Endothelial cell of umbilical vein (primary cell): ENCODE measurements at regions not wholly inside any gene's neighbourhood (a gene's known extent, or its start where the extent isn't known, plus 50 kb on each side); places are given as distances from the start of the nearest gene placed in this dataset.

Source experiments
- BruUV-seq: library from RNA; stranded (reverse); fragments of 400-500 nt; replicated peaks from 2 replicates; lab custom pipeline; 2021; lab: Mats Ljungman, UMichigan
- CTCF ChIA-PET: fragments of 300-600, 350-600 bp; sonication (Branson Sonifier 250); formaldehyde crosslinking; loops from one replicate; lab custom pipeline; 2021; ENCODE audit warnings: antibody characterized with exemption, inconsistent platforms; lab: Charles Lee
- POLR2A ChIA-PET: fragments of 300-600, 350-600 bp; sonication (Branson Sonifier 250); formaldehyde crosslinking; loops from one replicate; lab custom pipeline; 2021; ENCODE audit warnings: antibody characterized with exemption, inconsistent platforms; lab: Charles Lee
- DNase-seq: peaks from one replicate; pipeline ENCODE4 v3.0.0-alpha.2; 2011; ENCODE audit warnings: low read depth, low spot score
- FAIRE-seq: peaks from 2 replicates; lab custom pipeline; 2011; peaks lifted over from hg19 to GRCh38; lab: Jason Lieb, UNC
- H2AFZ ChIP-seq: 2 replicates; pipeline ENCODE4 v1.6.0; 2012; ENCODE audit warnings: low read depth, low read length, control low read depth, inconsistent platforms
- H3K27ac ChIP-seq: 2 replicates; pipeline ENCODE4 v1.5.1; 2011; ENCODE audit warnings: low read depth, mild to moderate bottlenecking, control low read depth, low read length, moderate library complexity; ENCODE audit not compliant: insufficient read depth
- H3K27me3 ChIP-seq, 2 experiments: 2 replicates each; pipeline versions ENCODE4 v1.6.0 to v1.6.1; 2011; ENCODE audit warnings: low read length in 2 of 2, mixed read lengths in 1 of 2; ENCODE audit not compliant: control insufficient read depth in 2 of 2, insufficient read depth in 2 of 2
- H3K36me3 ChIP-seq, 2 experiments: 2 replicates in 1 of 2; 3 replicates in 1 of 2; pipeline ENCODE4 v1.5.1; 2011; ENCODE audit warnings: low read length in 2 of 2, mild to moderate bottlenecking in 1 of 2, moderate library complexity in 1 of 2; ENCODE audit not compliant: control insufficient read depth in 2 of 2, insufficient read depth in 2 of 2; ENCODE audit errors: extremely low read depth in 1 of 2
- H3K4me1 ChIP-seq: 3 replicates; pipeline ENCODE4 v1.5.1; 2011; ENCODE audit warnings: mild to moderate bottlenecking, low read length; ENCODE audit not compliant: control insufficient read depth, insufficient read depth; ENCODE audit errors: extremely low read depth
- H3K4me2 ChIP-seq: 2 replicates; pipeline ENCODE4 v1.6.1; 2011; ENCODE audit warnings: low read length, control low read depth, mixed read lengths; ENCODE audit not compliant: insufficient read depth
- H3K4me3 ChIP-seq, 3 experiments: fragments of 200-600 bp in 1 of 3; sonication (generic), shearing (Covaris generic) in 1 of 3; replicated peaks in 1 of 3; 2 replicates each; pipeline ENCODE4 v1.5.1; 2011 to 2016; ENCODE audit warnings: control low read depth in 3 of 3, low read length in 3 of 3, mild to moderate bottlenecking in 2 of 3, inconsistent platforms in 1 of 3, low read depth in 1 of 3, moderate library complexity in 1 of 3; ENCODE audit not compliant: insufficient read depth in 1 of 3
- H3K79me2 ChIP-seq: 2 replicates; pipeline ENCODE4 v1.6.0; 2012; ENCODE audit warnings: low read length, inconsistent platforms; ENCODE audit not compliant: control insufficient read depth, insufficient read depth
- H3K9ac ChIP-seq: replicated peaks from 2 replicates; pipeline ENCODE3; 2011; ENCODE audit warnings: low read length, control low read depth; ENCODE audit not compliant: insufficient read depth; ENCODE audit errors: extremely low read depth
- H3K9me1 ChIP-seq: replicated peaks from 3 replicates; pipeline ENCODE4 v1.6.0; 2011; ENCODE audit warnings: mild to moderate bottlenecking, low read length; ENCODE audit not compliant: control insufficient read depth, insufficient read depth; ENCODE audit errors: extremely low read depth
- H3K9me3 ChIP-seq: replicated peaks from 2 replicates; pipeline ENCODE4 v1.5.1; 2012; ENCODE audit warnings: low read length, inconsistent platforms; ENCODE audit not compliant: control insufficient read depth, insufficient read depth
- H4K20me1 ChIP-seq: replicated peaks from 2 replicates; pipeline ENCODE3; 2011; ENCODE audit warnings: mild to moderate bottlenecking, low read length; ENCODE audit not compliant: control insufficient read depth, insufficient read depth; ENCODE audit errors: extremely low read depth
- CTCF ChIP-seq, 2 donors: IDR thresholded peaks; 1 replicate in 1 of 2; 2 replicates in 1 of 2; pipeline ENCODE4 v1.5.1; 2011; ENCODE audit warnings: low read length in 2 of 2, mild to moderate bottlenecking in 2 of 2, moderate library complexity in 2 of 2, control low read depth in 1 of 2, inconsistent platforms in 1 of 2, low read depth in 1 of 2; ENCODE audit not compliant: insufficient read depth in 1 of 2; ENCODE audit errors: extremely low read depth in 1 of 2
- EZH2 ChIP-seq: IDR thresholded peaks from 2 replicates; pipeline ENCODE4 v1.6.1; 2012; ENCODE audit warnings: borderline replicate concordance, low read depth, mild to moderate bottlenecking, moderate library complexity, low read length, inconsistent platforms; ENCODE audit not compliant: severe bottlenecking
- FOS ChIP-seq: IDR thresholded peaks from 2 replicates; pipeline ENCODE4 v1.6.1; 2011; ENCODE audit warnings: mild to moderate bottlenecking, low read length, moderate library complexity, borderline replicate concordance; ENCODE audit not compliant: insufficient read depth
- GATA2 ChIP-seq: IDR thresholded peaks from 2 replicates; pipeline ENCODE4 v1.7.0; 2011; ENCODE audit warnings: low read depth, mild to moderate bottlenecking, moderate library complexity, mixed read lengths, low read length; ENCODE audit not compliant: insufficient read length, insufficient read depth
- JUN ChIP-seq: IDR thresholded peaks from 2 replicates; pipeline ENCODE4 v1.6.1; 2011; ENCODE audit warnings: borderline replicate concordance, low read depth; ENCODE audit not compliant: insufficient read length, insufficient read depth
- MAX ChIP-seq: IDR thresholded peaks from 2 replicates; pipeline ENCODE4 v1.6.1; 2011; ENCODE audit not compliant: insufficient read depth, insufficient read length
- MYC ChIP-seq: IDR thresholded peaks from one replicate; pipeline ENCODE4 v1.6.1; 2011; ENCODE audit warnings: mild to moderate bottlenecking, low read depth, low read length
- POLR2A ChIP-seq: IDR thresholded peaks from 2 replicates; pipeline ENCODE4 v1.6.1; 2012; ENCODE audit warnings: low read depth, mild to moderate bottlenecking, control low read depth, low read length
- POLR2AphosphoS5 ChIP-seq: IDR thresholded peaks from 2 replicates; pipeline ENCODE4 v1.6.1; 2012; ENCODE audit warnings: low read depth, mild to moderate bottlenecking, control low read depth, low read length, moderate library complexity; ENCODE audit not compliant: insufficient read depth
- dilution Hi-C: fragments of 300-500 bp; cut with MboI; formaldehyde crosslinking; loops from one replicate; pipeline ENCODE4 v1.15.0; 2019; ENCODE audit warnings: low sequenced_read_pairs; ENCODE audit not compliant: extremely low pct_ligation_motif_present
- intact Hi-C: fragments of 100-400 bp; cut with micrococcal nuclease; formaldehyde crosslinking; loops from one replicate; pipeline ENCODE4 v1.10.0; 2022

GRCh38 chr4:13794819-13795565 lies 167.5 kb upstream of the BOD1L1 start:
- no peak overlapping the region for H3K4me2 ChIP-seq
- no peak for TF ChIP-seq GATA2
- TF ChIP-seq MYC, result no peak
- no peak for TF ChIP-seq JUN
- TF ChIP-seq FOS, result no peak
- TF ChIP-seq POLR2AphosphoS5, result no peak
- TF ChIP-seq POLR2A, result no peak
- no peak for TF ChIP-seq MAX
- no peak for TF ChIP-seq CTCF (IDR thresholded peaks at IDR 0.05; ENCODE audit: extremely low read depth in 1 of 2, insufficient read depth in 1 of 2, low read depth in 1 of 2, low read length in 2 of 2)
- TF ChIP-seq EZH2, result no peak
- DNase-seq (no peak), FAIRE-seq (no peak)
- dilution Hi-C loops (no loop called here), intact Hi-C loops (no loop called here)
- no peak overlapping the region for H3K9ac ChIP-seq
- H3K9me3 ChIP-seq, result no peaks in the 10 kb centered on the region
- H3K27me3 ChIP-seq, result no peaks in the 10 kb centered on the region
- H3K4me1 ChIP-seq, result no peaks in the 10 kb centered on the region
- H3K9me1 ChIP-seq, result no peaks in the 10 kb centered on the region
- CTCF ChIA-PET, result no interaction called here
- no peaks in the 10 kb centered on the region for H4K20me1 ChIP-seq
- H2AFZ ChIP-seq, result no peak overlapping the region
- POLR2A ChIA-PET, result no interaction called here
- H3K27ac ChIP-seq, result no peak overlapping the region
- no peaks in the 10 kb centered on the region for H3K36me3 ChIP-seq
- BruUV-seq, result no TSS peak
- no peaks in the 10 kb centered on the region for H3K79me2 ChIP-seq
- H3K4me3 ChIP-seq, result no peak overlapping the region
